K562 (cell line): ENCODE measurements at regions not wholly inside any gene's neighbourhood (a gene's known extent, or its start where the extent isn't known, plus 50 kb on each side); places are given as distances from the start of the nearest gene placed in this dataset.

Experiments used
- ATAC-seq: fragments of 200-7000 bp; cut with Tn5 transposase; 3 replicates; pipeline ENCODE4 v1.9.1; 2020; ENCODE audit warnings: moderate library complexity
- BruUV-seq: library from RNA; stranded (reverse); fragments of 400-500 nt; replicated peaks from 2 replicates; lab custom pipeline; 2021; lab: Mats Ljungman, UMichigan
- CTCF ChIA-PET: fragments of 300-600 bp; formaldehyde crosslinking; extraction: SDS; loops from one replicate; lab custom pipeline; 2021; ENCODE audit warnings: low intra/inter-chr PET ratio; lab: Yijun Ruan, JAX
- POLR2A ChIA-PET: fragments of 300-600, 350-650 bp; sonication (Branson Sonifier 250); formaldehyde crosslinking; extraction: SDS; loops from one replicate; lab custom pipeline; 2021; ENCODE audit warnings: antibody characterized with exemption, inconsistent platforms; lab: Yijun Ruan, JAX
- DNase-seq, 4 experiments: peaks; one replicate each; pipeline versions ENCODE4 v3.0.0 to v3.0.0-alpha.2; 2011 to 2018; ENCODE audit warnings: low spot score in 3 of 4, mixed read lengths in 3 of 4; ENCODE audit errors: extremely low read depth in 1 of 4
- FAIRE-seq: peaks from 2 replicates; lab custom pipeline; 2011; peaks lifted over from hg19 to GRCh38; lab: Jason Lieb, UNC
- H2AFZ ChIP-seq: 2 replicates; pipeline ENCODE4 v1.6.0; 2011; ENCODE audit warnings: low read depth, low read length, control low read depth, inconsistent platforms
- H3K27ac ChIP-seq: fragments of 200-600 bp; 3 replicates; pipeline ENCODE4 v1.8.0; 2011; ENCODE audit warnings: low read depth, mild to moderate bottlenecking, control low read depth, inconsistent platforms, low read length, moderate library complexity, mixed read lengths; ENCODE audit errors: extremely low read depth
- H3K27me3 ChIP-seq, 2 experiments: fragments of 300-600 bp in 1 of 2; 2 replicates in 1 of 2; 3 replicates in 1 of 2; pipeline versions ENCODE4 v1.6.0 to v1.8.0; 2011; ENCODE audit warnings: inconsistent platforms in 2 of 2, low read length in 2 of 2, mild to moderate bottlenecking in 1 of 2, mixed read lengths in 1 of 2, moderate library complexity in 1 of 2; ENCODE audit not compliant: control insufficient read depth in 2 of 2, insufficient read depth in 2 of 2
- H3K36me3 ChIP-seq: fragments of 300-600 bp; 3 replicates; pipeline ENCODE4 v1.8.0; 2011; ENCODE audit warnings: mild to moderate bottlenecking, low read length, inconsistent platforms; ENCODE audit not compliant: control insufficient read depth, insufficient read depth
- H3K4me1 ChIP-seq, 2 experiments: fragments of 200-600 bp in 1 of 2; replicated peaks in 1 of 2; 2 replicates in 1 of 2; 3 replicates in 1 of 2; pipeline versions ENCODE4 v1.5.1 to v1.8.0; 2011; ENCODE audit warnings: inconsistent platforms in 2 of 2, low read length in 2 of 2, mild to moderate bottlenecking in 1 of 2, mixed read lengths in 1 of 2, moderate library complexity in 1 of 2; ENCODE audit not compliant: control insufficient read depth in 2 of 2, insufficient read depth in 2 of 2
- H3K4me2 ChIP-seq: 2 replicates; pipeline ENCODE4 v1.6.1; 2011; ENCODE audit warnings: low read length, control low read depth, inconsistent platforms, mixed read lengths; ENCODE audit not compliant: insufficient read depth
- H3K4me3 ChIP-seq: fragments of 200-600 bp; sonication (generic), shearing (Covaris generic); 2 replicates; pipeline ENCODE4 v1.5.1; 2016; ENCODE audit warnings: control low read depth, inconsistent platforms
- H3K79me2 ChIP-seq: fragments of 200-600 bp; 3 replicates; pipeline ENCODE4 v1.8.0; 2011; ENCODE audit warnings: low read length, inconsistent platforms; ENCODE audit not compliant: control insufficient read depth, insufficient read depth
- H3K9ac ChIP-seq, 2 experiments: 2 replicates each; pipeline versions ENCODE4 v1.6.0 to v1.6.1; 2011; ENCODE audit warnings: low read depth in 2 of 2, low read length in 2 of 2, control low read depth in 1 of 2, inconsistent platforms in 1 of 2, mild to moderate bottlenecking in 1 of 2, mixed read lengths in 1 of 2; ENCODE audit not compliant: insufficient read depth in 1 of 2
- H3K9me1 ChIP-seq: one replicate; pipeline ENCODE4 v1.6.0; 2011; ENCODE audit warnings: inconsistent platforms, mild to moderate bottlenecking, low read length, moderate library complexity; ENCODE audit not compliant: control insufficient read depth, insufficient read depth
- H3K9me3 ChIP-seq: replicated peaks from 2 replicates; pipeline ENCODE4 v1.5.1; 2011; ENCODE audit warnings: low read depth, low read length, inconsistent platforms; ENCODE audit not compliant: control insufficient read depth, insufficient read depth
- H4K20me1 ChIP-seq: replicated peaks from 2 replicates; pipeline ENCODE4 v1.6.1; 2011; ENCODE audit warnings: low read length, inconsistent platforms, mixed read lengths; ENCODE audit not compliant: control insufficient read depth, insufficient read depth
- BCOR ChIP-seq: fragments of 450-650 bp; IDR thresholded peaks from 2 replicates; pipeline ENCODE4 v1.6.1; 2016
- CBFB ChIP-seq: sonication (generic); formaldehyde crosslinking; IDR thresholded peaks from 2 replicates; pipeline ENCODE4 v1.4.0; 2020; ENCODE audit warnings: mild to moderate bottlenecking, missing genetic modification reagents
- E2F1 ChIP-seq: sonication (generic); formaldehyde crosslinking; IDR thresholded peaks from 2 replicates; pipeline ENCODE4 v1.8.1; 2023; ENCODE audit warnings: mild to moderate bottlenecking, missing genetic modification reagents, moderate library complexity
- HOMEZ ChIP-seq: fragments of 250-450 bp; sonication (Bioruptor Pico); IDR thresholded peaks from 2 replicates; pipeline ENCODE4 v1.4.0; 2020; ENCODE audit warnings: mild to moderate bottlenecking, moderate library complexity
- JUNB ChIP-seq: fragments of 450-650 bp; formaldehyde crosslinking; conservative IDR thresholded peaks from 2 replicates; pipeline ENCODE4 v1.4.0; 2020; ENCODE audit warnings: mild to moderate bottlenecking
- KDM5B ChIP-seq: fragments of 200-600 bp; sonication (generic); IDR thresholded peaks from 2 replicates; pipeline ENCODE4 v1.6.1; 2012; ENCODE audit warnings: low read depth, mild to moderate bottlenecking, moderate library complexity, low read length, control low read depth, inconsistent platforms; ENCODE audit not compliant: insufficient replicate concordance
- POLR2AphosphoS2 ChIP-seq: IDR thresholded peaks from 2 replicates; pipeline ENCODE4 v1.6.1; 2012; ENCODE audit warnings: low read length, improper control_type of control experiment
- PTBP1 ChIP-seq: fragments of 200-400 bp; formaldehyde crosslinking; IDR thresholded peaks from 2 replicates; pipeline ENCODE4 v1.6.1; 2017; ENCODE audit warnings: low read depth, low read length
- RNF2 ChIP-seq: sonication (generic); IDR thresholded peaks from 2 replicates; pipeline ENCODE4 v1.6.1; 2016
- SIN3B ChIP-seq: fragments of 450-650 bp; IDR thresholded peaks from 2 replicates; pipeline ENCODE4 v1.6.1; 2017; ENCODE audit warnings: low read depth, mild to moderate bottlenecking, moderate library complexity
- SLC30A9 ChIP-seq: fragments of 250-450 bp; sonication (Bioruptor Pico); IDR thresholded peaks from 2 replicates; pipeline ENCODE4 v1.8.0; 2022; ENCODE audit warnings: mild to moderate bottlenecking, moderate library complexity
- SNIP1 ChIP-seq: fragments of 450-650 bp; IDR thresholded peaks from 2 replicates; pipeline ENCODE4 v1.7.1; 2017; ENCODE audit warnings: low read depth, mild to moderate bottlenecking
- TBL1XR1 ChIP-seq, 2 experiments: IDR thresholded peaks; 2 replicates each; pipeline ENCODE4 v1.6.1; 2012; ENCODE audit warnings: improper control_type of control experiment in 2 of 2, low read length in 2 of 2, mild to moderate bottlenecking in 1 of 2
- TRIM24 ChIP-seq, 2 experiments: fragments of 450-650 bp; IDR thresholded peaks; 2 replicates each; pipeline ENCODE4 v1.6.1; 2016
- ZBTB34 ChIP-seq: fragments of 250-450 bp; sonication (Bioruptor Pico); IDR thresholded peaks from 2 replicates; pipeline ENCODE4 v1.8.0; 2021; ENCODE audit warnings: mild to moderate bottlenecking, moderate library complexity
- ZNF212 ChIP-seq: fragments of 450-650 bp; formaldehyde crosslinking; IDR thresholded peaks from 2 replicates; pipeline ENCODE4 v1.4.0; 2020; ENCODE audit warnings: mild to moderate bottlenecking
- ZNF282 ChIP-seq: sonication (generic); formaldehyde crosslinking; IDR thresholded peaks from 2 replicates; pipeline ENCODE4 v1.8.1; 2023; ENCODE audit warnings: missing genetic modification reagents
- WGBS: fragments of 100-300 bp; shearing (Covaris generic); methylation state at CpG from one replicate; pipeline ENCODE4 v1.1.6; 2016; ENCODE audit warnings: low coverage, mixed read lengths; ENCODE audit not compliant: insufficient coverage; ENCODE audit errors: missing lambda C conversion rate; 5-methylcytosine and 5-hydroxymethylcytosine counted together
- in situ Hi-C: fragments of 300-500 bp; cut with MboI; formaldehyde crosslinking; loops from 4 replicates; pipeline ENCODE4 v1.15.0; 2018; ENCODE audit warnings: inconsistent platforms, mixed read lengths
- intact Hi-C: fragments of 100-400 bp; cut with micrococcal nuclease; formaldehyde crosslinking; loops from 2 replicates; pipeline ENCODE4 v1.14.2; 2022

GRCh38 chr17:72467841-72468653 lies 347.2 kb downstream of the SOX9 start:
- Histone ChIP-seq H3K4me1 (no peaks in the 10 kb centered on the region), H3K27me3 (peaks cover 0 to 23% of the 10 kb centered on the region in 2 experiments; a peak in 1 of 5 replicates)
- CTCF ChIA-PET, result no interaction called here
- under 1% methylated on average over 18 of the region's 21 CpGs for WGBS
- TF ChIP-seq CBFB (CRISPR knock-in tag) (no peak), ZNF282 (no peak), SIN3B (no peak), E2F1 (CRISPR knock-in tag) (no peak), PTBP1 (no peak), POLR2AphosphoS2 (no peak), ZBTB34 (CRISPR knock-in tag) (no peak), ZNF212 (CRISPR knock-in tag) (no peak), TBL1XR1 (IDR thresholded peaks at IDR 0.05; ENCODE audit: low read length in 2 of 2) (no peak), JUNB (CRISPR knock-in tag) (no peak), BCOR (no peak), TRIM24 (IDR thresholded peaks at IDR 0.05) (no peak), HOMEZ (CRISPR knock-in tag) (no peak), SLC30A9 (CRISPR knock-in tag) (no peak), RNF2 (no peak), SNIP1 (no peak), KDM5B (no peak)
- TF ChIP-seq, all 486 proteins: peak for 0
- intact Hi-C loops (no loop called here), in situ Hi-C loops (no loop called here)
- H3K9ac ChIP-seq, result no peak overlapping the region
- BruUV-seq, result no TSS peak
- POLR2A ChIA-PET, result no interaction called here
- no peak for FAIRE-seq
- H2AFZ ChIP-seq, result no peak overlapping the region
- ATAC-seq, result no peak
- H4K20me1 ChIP-seq, result no peaks in the 10 kb centered on the region
- H3K27ac ChIP-seq, result no peak overlapping the region
- H3K4me3 ChIP-seq, result no peak overlapping the region
- H3K9me3 ChIP-seq, result no peaks in the 10 kb centered on the region
- H3K79me2 ChIP-seq, result no peaks in the 10 kb centered on the region
- H3K9me1 ChIP-seq, result no peaks in the 10 kb centered on the region
- H3K4me2 ChIP-seq, result no peak overlapping the region
- no peak for DNase-seq
- no peaks in the 10 kb centered on the region for H3K36me3 ChIP-seq
